Inferior parietal cortex (tissue), 1 donor: ENCODE measurements at regions not wholly inside any gene's neighbourhood (a gene's known extent, or its start where the extent isn't known, plus 50 kb on each side); places are given as distances from the start of the nearest gene placed in this dataset.
A peak's percentile ranks its signal among the peaks of the same experiment; 100 is the strongest.

Experiments
- DNase-seq: peaks from one replicate; pipeline ENCODE4 v3.0.0-alpha.2; 2016; ENCODE audit errors: extremely low spot score

DNA sequence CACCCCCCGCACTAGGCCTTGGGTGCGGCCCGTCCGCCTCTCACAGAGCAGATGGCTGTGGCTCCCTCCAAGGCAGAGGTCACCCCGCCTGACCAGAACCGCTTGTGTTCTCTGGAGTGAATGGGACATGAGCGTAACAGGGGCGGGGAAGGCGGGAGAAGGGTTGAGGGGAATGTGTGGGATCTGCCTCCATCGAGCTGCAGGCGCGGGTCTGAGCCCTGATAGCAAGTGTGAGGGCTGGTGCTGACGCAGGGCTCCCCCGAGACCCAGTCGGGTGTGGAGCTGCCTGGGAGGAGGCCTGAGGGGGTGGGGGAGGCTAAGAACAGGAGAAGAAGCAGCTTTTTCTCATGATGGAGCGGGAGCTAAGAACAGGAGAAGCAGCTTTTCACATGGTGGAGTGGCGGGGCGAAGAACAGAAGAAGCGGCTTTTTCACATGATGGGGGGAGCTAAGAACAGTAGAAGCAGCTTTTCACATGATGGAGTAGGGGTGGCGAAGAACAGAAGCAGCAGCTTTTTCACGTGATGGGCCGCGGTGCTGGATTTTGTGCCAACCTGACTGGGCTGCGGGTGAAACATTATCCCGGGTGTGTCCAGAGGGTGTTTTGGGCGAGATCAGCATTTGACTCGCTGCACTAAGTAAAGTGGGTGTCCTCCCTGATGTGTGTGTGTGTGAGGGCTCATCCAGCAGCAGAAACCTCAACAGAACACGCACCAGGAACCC is 169.3 kb downstream of the TTLL2 start:
- no peak for DNase-seq

DNA sequence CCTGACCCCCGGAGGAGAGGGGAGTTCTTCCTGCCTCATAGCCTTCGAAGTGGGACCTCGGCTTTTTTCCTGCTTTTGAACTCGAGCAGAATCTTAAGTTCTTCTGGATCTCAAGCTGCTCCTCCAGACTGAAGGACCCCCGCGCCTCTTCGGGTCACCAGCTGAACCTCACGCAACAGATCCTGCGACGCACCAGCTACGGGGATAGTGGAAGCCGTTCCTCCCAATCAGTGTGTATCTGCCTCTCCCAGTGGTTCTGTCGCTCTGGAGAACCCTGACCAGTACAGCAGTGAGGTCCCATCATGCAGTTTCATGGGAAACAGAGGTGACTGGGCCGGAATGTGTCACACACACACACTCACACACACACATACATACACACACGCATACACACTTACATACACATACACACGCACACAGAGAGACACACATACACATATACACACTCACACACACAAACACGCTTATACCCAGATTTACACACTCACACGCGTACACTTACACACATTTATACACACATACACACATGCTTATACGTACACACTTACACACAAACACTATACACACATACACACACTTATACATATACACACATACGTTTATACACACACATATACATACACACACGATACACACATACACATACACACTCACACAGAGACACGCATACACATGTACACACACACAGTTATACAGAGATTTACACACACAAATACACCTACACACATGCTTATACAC is 170.0 kb downstream of the TTLL2 start:
- DNase-seq: no peak

DNA sequence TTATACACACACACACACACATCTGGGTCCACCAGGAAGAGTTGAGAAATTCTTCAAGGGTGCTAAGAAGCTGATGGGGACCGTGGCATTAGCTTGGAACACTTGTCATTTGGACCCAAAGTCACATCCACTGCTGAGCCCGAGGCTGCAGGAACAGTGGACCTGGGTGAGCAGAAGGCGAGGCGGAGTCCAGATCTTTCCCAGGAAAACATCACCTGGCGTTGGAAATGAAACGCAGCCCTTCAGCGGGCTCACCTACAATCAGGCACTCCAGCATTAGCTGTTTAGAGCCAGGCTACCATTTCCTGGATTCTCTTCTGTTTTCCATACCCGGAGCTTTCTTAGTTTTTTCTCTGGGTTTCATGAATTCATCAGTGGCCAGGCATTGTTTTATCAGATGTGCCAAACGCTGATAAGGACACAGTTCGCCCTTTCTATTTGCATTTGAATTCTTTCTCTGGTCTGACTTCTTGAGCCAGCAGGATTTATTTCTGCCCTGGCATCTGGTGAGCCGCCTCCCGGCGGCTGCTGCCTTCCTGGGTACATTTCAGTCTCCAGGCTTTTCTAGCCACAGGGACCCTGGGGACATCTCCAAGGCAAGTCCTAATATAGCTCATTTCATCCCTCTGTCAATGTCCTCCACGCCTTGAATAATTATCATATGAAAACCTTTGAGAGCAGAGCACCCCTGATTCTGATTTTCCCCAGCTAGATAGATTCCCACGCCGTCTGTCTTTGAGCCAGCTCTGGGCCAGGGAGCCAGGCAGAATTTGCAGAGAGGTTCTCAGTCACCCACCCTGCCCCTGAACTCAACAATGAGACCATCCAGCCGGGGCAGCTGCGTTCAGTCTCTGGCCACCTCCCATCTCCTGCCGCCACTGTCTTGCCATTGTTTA is 170.9 kb downstream of the TTLL2 start:
- peak; percentile 58 for DNase-seq

- DNase-seq: no peak
Measured at GRCh38 chr6:167496707-167497106, 171.8 kb downstream of the TTLL2 start.

- no peak for DNase-seq
Measured at GRCh38 chr6:167497428-167498056, 172.7 kb downstream of the TTLL2 start.

DNA sequence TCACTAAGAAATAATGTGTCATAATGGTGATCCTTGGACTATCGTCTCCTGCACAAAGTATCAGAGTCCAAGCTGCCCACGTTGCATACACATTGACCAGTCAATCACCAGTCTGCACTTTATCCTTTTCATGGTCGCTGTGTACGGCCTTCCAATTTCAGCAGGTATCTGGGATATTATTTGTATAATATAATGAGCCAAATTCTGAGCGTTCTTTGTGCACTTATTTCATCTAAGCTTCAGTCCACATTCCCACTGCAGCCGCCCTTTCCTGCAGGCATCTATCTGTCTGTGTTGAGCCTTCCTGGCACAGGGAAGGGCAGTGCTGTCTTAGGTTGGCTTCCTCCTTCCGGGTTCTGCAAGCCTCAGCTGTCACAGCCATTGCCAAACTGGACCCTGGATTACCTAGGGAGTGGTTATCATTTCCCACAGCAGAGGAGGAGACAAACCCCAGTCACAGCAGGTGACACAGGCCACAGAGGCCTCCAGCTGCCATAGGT is 174.3 kb downstream of the TTLL2 start:
- DNase-seq: no peak

DNA sequence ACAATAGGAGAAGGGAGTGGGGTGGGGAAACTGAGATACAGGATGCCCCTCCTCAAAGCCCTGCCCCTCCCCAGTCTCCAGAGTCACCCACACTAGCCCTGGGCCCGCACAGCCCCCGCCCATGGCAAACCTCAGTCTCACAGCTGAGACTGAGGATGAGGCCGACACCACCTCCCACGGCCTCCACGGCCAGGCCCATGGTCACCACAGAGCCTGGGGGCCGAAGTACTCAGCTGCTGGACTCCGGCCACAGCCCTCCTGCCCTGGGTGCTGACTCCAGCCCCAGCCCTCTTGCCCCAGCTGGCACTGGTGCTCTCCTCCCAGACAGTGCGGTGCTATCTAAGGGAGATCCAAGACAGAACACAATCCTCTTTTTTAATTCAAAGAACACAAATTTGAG is 176.1 kb downstream of the TTLL2 start:
- no peak for DNase-seq

- no peak for DNase-seq
Measured at GRCh38 chr6:167501831-167502385, 177.0 kb downstream of the TTLL2 start.

- DNase-seq: no peak
Measured at GRCh38 chr6:167502471-167502870, 177.6 kb downstream of the TTLL2 start.

DNA sequence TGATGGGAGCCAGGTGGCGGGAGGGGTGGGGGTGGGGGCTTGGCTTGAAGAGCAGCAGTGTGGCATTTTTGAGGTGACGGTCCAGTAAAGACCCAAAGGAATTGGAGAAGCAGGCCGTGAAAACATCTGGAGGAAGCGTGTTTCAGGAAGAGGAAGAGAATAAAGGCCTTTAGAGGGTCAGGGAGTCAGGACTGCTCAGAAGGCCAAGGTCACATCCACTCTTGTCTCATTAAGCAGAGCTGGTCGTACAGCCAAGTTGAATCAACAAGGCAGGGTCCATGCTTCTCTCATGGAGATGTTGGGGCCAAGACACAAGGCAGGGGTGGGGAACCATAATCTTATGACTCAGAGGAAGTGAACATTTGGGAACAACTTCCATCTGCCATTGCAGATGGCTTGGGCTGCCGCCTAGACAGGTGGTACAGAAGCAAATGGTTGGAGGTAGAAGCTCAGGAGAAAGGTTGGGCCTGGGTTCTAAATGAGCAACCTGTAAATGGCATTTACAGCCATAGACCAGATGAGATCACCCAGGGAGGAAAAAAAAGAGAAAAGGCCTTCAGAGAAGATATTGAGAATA is 179.6 kb downstream of the TTLL2 start:
- no peak for DNase-seq

DNA sequence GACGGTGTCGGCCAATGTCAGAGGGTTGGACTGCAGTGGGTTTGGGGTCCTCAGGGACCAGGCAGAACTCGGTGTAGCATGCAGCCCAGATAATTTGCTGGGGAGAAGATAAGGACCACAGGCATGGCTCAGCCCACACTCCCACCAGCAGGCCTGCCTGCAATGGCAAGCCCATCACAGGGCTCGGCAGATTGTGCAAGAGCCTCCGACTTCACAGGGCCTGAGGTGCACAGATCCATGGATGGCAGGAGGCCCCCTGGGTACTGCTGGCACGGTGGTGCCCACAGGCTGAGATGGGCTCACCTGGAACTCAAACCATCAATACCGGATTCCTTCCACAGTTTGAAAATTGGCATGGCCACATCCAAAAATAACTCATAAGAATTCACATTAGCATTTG is 180.3 kb downstream of the TTLL2 start:
- no peak for DNase-seq

DNA sequence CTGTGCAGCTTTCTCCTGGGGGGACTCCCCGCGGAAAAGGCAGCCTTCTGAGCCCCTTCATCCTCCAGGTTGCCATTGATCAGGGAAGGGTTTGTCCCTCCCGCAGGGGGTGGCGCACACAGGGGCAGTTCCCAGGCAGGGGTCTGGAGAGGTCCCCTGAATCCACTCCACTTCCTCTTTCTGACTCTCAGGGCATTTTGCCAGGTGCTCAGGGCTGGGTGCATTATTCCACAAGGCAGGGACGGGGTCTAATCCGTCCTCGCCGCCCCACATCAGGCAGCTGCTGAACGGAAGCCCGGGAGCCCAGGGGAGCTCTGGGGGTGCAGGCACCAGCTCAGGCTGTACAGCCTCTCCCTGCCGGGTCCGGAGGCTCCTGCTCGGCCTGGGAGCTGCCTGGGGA is 180.9 kb downstream of the TTLL2 start:
- DNase-seq: no peak

DNA sequence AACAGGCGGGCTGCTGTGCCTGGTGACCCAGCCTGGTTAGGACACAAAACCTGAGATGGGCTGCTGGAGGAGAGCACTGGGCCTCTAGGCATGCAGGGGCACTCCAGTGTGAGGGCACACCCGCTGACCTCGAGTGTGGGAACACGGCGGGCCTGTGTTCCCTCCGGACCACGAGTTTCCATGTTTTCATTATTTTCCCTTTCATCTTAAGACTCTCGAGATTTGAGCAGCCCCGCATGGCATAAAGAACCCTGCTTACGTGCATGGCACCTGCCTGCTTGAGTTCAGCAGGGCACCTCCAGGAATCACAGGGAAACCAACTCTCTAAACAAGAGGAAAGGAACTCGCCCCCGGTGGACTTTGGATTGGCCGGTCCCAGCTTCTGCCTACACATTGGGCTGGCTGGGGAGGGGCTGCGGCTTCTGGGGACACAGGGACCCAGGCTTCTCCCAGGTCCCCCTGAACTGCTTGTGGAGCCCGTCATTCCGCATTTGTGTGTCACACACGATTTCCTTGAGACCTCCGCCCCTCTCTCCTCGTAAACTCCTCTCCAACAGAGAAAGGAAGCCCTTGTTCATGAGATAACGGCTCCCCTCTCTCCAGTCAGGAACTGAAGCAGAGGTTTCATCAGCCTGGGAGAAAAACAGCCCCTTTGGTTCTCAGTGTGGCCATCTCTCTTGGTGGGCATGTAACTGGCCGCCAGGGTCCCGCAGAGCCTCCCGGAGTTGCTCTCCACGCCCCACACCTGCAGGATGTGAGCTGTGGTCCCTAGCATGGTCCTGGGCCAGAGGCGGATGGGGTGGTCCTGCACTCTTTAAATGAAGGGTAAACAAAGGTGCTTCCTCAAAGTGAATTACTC is 181.8 kb downstream of the TTLL2 start:
- DNase-seq: no peak

GRCh38 chr6:167507376-167507945 is 182.6 kb downstream of the TTLL2 start:
- no peak for DNase-seq

- DNase-seq: no peak
Measured at GRCh38 chr6:167508919-167509852, 184.3 kb downstream of the TTLL2 start.

DNA sequence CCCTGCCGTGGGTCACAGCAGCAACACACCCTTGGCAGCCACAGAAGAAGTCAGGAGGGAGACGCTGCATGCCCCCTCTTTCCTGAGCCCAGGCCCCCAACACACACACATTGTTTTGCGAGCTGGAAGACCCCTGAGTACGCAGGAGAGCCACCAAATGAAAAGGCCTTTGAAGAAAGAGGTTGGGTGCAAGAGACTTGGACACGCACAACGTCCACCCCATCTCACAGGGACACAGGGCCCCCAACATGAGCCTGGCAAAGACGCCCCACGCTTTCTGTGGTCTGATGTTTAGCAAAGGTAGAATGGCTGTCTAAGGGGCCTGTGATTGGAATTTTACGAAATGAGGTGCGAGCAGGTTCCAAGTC is 185.0 kb downstream of the TTLL2 start:
- DNase-seq: no peak

- DNase-seq: no peak
Measured at GRCh38 chr6:167510648-167511047, 185.8 kb downstream of the TTLL2 start.

DNA sequence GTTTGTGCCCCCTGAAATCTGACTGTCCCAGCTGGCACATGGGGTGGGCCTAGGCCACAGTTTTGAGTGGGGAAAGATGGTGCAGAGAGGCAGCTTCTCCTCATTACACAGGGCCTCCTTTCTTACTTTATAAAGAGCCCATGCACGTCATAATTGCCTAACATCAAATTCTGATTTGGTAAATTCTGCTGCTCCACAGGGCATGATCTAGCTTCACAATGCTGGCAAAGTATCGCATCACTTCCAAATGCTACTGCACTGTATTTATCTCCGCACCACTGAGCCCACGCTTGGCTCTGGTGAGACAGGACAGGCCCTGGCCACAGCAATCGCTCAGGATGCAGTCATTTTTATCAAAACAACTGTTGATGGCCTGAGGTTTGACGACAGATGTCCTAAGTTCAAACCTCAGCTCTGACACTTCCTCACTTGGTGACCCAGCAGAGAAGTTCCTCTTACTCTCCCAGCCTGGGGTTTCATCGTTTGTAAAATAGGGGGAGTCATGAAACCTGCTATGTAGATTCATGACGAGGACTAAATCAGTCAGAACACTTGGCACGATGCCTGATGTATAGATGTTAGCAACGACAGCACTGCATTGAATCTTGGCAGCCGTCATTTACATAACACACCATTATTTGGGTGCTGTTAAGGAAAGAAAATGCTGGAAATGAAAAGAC is 187.9 kb downstream of the TTLL2 start:
- no peak for DNase-seq
